GM23338 (cell line): ENCODE measurements at regions not wholly inside any gene's neighbourhood (a gene's known extent, or its start where the extent isn't known, plus 50 kb on each side); places are given as distances from the start of the nearest gene placed in this dataset.

ENCODE experiments used
- ATAC-seq: fragments of 200-7000 bp; cut with Tn5 transposase; 3 replicates; pipeline ENCODE4 v1.9.1; 2020
- DNase-seq: peaks from one replicate; pipeline ENCODE4 v3.0.0-alpha.2; 2015; ENCODE audit warnings: low spot score
- H2AFZ ChIP-seq: fragments of 200-600 bp; sonication (generic); 2 replicates; pipeline ENCODE4 v1.8.0; 2016; ENCODE audit warnings: antibody characterized with exemption, mild to moderate bottlenecking, moderate library complexity
- H3F3A ChIP-seq: fragments of 200-600 bp; sonication (generic); replicated peaks from 2 replicates; pipeline ENCODE4 v1.8.0; 2017; ENCODE audit warnings: antibody characterized with exemption, mixed run types, low read depth
- H3K27ac ChIP-seq: fragments of 200-600 bp; sonication (generic); 2 replicates; pipeline ENCODE4 v1.6.1; 2016; ENCODE audit warnings: low read depth
- H3K27me3 ChIP-seq: fragments of 200-600 bp; sonication (generic); 2 replicates; pipeline ENCODE4 v1.8.0; 2016; ENCODE audit warnings: mild to moderate bottlenecking, mixed run types, moderate library complexity; ENCODE audit not compliant: insufficient read depth
- H3K36me3 ChIP-seq: fragments of 200-600 bp; sonication (generic); 2 replicates; pipeline ENCODE4 v1.8.0; 2016; ENCODE audit warnings: mild to moderate bottlenecking; ENCODE audit not compliant: insufficient read depth
- H3K4me1 ChIP-seq: fragments of 200-600 bp; sonication (generic); 2 replicates; pipeline ENCODE4 v1.8.0; 2016; ENCODE audit warnings: mild to moderate bottlenecking, moderate library complexity; ENCODE audit not compliant: insufficient read depth
- H3K4me2 ChIP-seq: fragments of 200-600 bp; sonication (generic); 2 replicates; pipeline ENCODE4 v1.7.1; 2017; ENCODE audit warnings: mixed run types
- H3K4me3 ChIP-seq: fragments of 200-600 bp; sonication (generic); 2 replicates; pipeline ENCODE4 v1.6.1; 2016; ENCODE audit warnings: mixed run types
- H3K79me2 ChIP-seq: fragments of 200-600 bp; sonication (generic); replicated peaks from 2 replicates; pipeline ENCODE4 v1.8.0; 2017; ENCODE audit warnings: mild to moderate bottlenecking; ENCODE audit not compliant: insufficient read depth
- H3K9me2 ChIP-seq: fragments of 200-600 bp; sonication (generic); 2 replicates; pipeline ENCODE4 v1.8.0; 2017; ENCODE audit not compliant: insufficient read depth
- H4K20me1 ChIP-seq: fragments of 200-600 bp; sonication (generic); replicated peaks from 2 replicates; pipeline ENCODE4 v1.8.0; 2017; ENCODE audit warnings: mild to moderate bottlenecking; ENCODE audit not compliant: insufficient read depth
- H3K27ac Mint-ChIP-seq: 2 replicates; pipeline ENCODE4 v1.8.0; 2020; ENCODE audit warnings: inconsistent platforms, mild to moderate bottlenecking, moderate library complexity, mixed read lengths
- H3K27me3 Mint-ChIP-seq: 3 replicates; pipeline ENCODE4 v1.8.0; 2022; ENCODE audit warnings: low read depth, mild to moderate bottlenecking, moderate library complexity, mixed read lengths, inconsistent platforms; ENCODE audit not compliant: insufficient read depth, poor library complexity
- H3K36me3 Mint-ChIP-seq: 3 replicates; pipeline ENCODE4 v1.8.0; 2021; ENCODE audit warnings: low read depth, mild to moderate bottlenecking, inconsistent platforms, moderate library complexity, mixed read lengths
- H3K4me1 Mint-ChIP-seq: 3 replicates; pipeline ENCODE4 v1.8.0; 2020; ENCODE audit warnings: mild to moderate bottlenecking, inconsistent platforms, mixed read lengths
- H3K4me3 Mint-ChIP-seq: 3 replicates; pipeline ENCODE4 v1.8.0; 2021; ENCODE audit warnings: moderate library complexity, mild to moderate bottlenecking, inconsistent platforms, mixed read lengths
- H3K9me3 Mint-ChIP-seq: 3 replicates; pipeline ENCODE4 v1.8.0; 2020; ENCODE audit warnings: moderate library complexity, mild to moderate bottlenecking, inconsistent platforms, mixed read lengths
- CREB1 ChIP-seq: fragments of 250-450 bp; sonication (Bioruptor Pico); IDR thresholded peaks from 2 replicates; pipeline ENCODE4 v1.5.0; 2020; ENCODE audit warnings: low read depth, mild to moderate bottlenecking, moderate library complexity
- EZH2 ChIP-seq: fragments of 200-600 bp; sonication (generic); IDR thresholded peaks from one replicate; pipeline ENCODE4 v1.8.0; 2017; ENCODE audit warnings: antibody characterized with exemption, mild to moderate bottlenecking, low read depth; ENCODE audit not compliant: unreplicated experiment
- EZH2phosphoT487 ChIP-seq: fragments of 200-600 bp; sonication (generic); IDR thresholded peaks from one replicate; pipeline ENCODE4 v1.8.1; 2018; ENCODE audit warnings: antibody characterized with exemption; ENCODE audit not compliant: unreplicated experiment
- JUNB ChIP-seq: IDR thresholded peaks from one replicate; pipeline ENCODE4 v1.6.1; 2016; ENCODE audit warnings: antibody characterized with exemption; ENCODE audit not compliant: unreplicated experiment
- NANOG ChIP-seq: IDR thresholded peaks from 2 replicates; pipeline ENCODE4 v1.6.1; 2016; ENCODE audit warnings: antibody characterized with exemption, borderline replicate concordance
- POLR2AphosphoS5 ChIP-seq: IDR thresholded peaks from 2 replicates; pipeline ENCODE4 v1.6.1; 2016; ENCODE audit warnings: antibody characterized with exemption, low read depth
- STAT1 ChIP-seq: IDR thresholded peaks from one replicate; pipeline ENCODE4 v1.6.1; 2016; ENCODE audit warnings: antibody characterized with exemption; ENCODE audit not compliant: unreplicated experiment
- ZNF114 ChIP-seq: fragments of 250-450 bp; sonication (Bioruptor Pico); IDR thresholded peaks from 2 replicates; pipeline ENCODE4 v1.5.0; 2020; ENCODE audit warnings: mild to moderate bottlenecking, moderate library complexity
- ZNF331 ChIP-seq: fragments of 250-450 bp; sonication (Bioruptor Pico); IDR thresholded peaks from 2 replicates; pipeline ENCODE4 v1.5.0; 2020; ENCODE audit warnings: low read depth, mild to moderate bottlenecking, moderate library complexity
- TF ChIP-seq, protein P1 (sequence below): IDR thresholded peaks from 2 replicates; pipeline ENCODE4 v1.6.1; 2016; ENCODE audit warnings: antibody characterized with exemption
- TF ChIP-seq, protein P2 (sequence below): fragments of 250-450 bp; sonication (Bioruptor Pico); IDR thresholded peaks from 2 replicates; pipeline ENCODE4 v1.5.0; 2020; ENCODE audit warnings: mild to moderate bottlenecking, moderate library complexity
- TF ChIP-seq, protein P3 (sequence below): IDR thresholded peaks from one replicate; pipeline ENCODE4 v1.6.1; 2018; ENCODE audit warnings: antibody characterized with exemption; ENCODE audit not compliant: unreplicated experiment
- TF ChIP-seq, protein P4 (sequence below), 2 experiments: fragments of 200-600 bp in 1 of 2; sonication (generic) in 1 of 2; conservative IDR thresholded peaks; 2 replicates each; pipeline versions ENCODE4 v1.5.1 to v1.6.1; 2016 to 2017; ENCODE audit warnings: antibody characterized with exemption in 2 of 2, low read depth in 2 of 2, mild to moderate bottlenecking in 2 of 2, moderate library complexity in 1 of 2

DNA sequence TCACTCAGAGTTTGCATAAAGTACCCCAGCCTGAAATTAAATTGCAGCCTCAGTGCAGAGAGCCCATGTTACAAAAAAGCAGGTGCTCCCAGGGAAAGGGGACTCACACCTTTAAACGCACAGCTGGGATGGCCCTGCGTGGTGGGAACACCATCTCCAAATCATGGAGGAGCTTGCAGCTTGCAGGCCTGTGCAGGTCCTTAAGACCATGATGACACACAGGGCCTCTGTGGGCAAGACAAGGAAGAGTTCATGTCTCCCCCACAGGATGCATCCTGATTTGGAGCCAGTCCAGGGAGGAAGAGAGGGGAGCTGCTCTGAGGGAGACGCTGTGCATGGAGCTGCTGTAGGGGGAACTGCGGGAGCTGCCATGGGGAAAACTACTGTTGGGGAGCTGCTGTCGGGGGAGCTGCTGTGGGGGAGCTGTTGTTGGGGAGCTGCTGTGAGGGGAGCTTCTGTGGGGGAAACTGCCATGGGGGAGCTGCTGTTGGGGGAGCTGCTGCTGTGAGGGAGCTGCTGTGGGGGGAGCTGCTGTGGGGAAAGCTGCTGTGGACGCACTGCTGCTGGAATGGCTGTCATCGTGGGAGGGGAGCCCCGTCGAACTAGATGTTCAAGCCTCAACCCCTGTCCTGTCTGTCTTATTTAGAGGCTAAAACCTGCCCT lies 113.9 kb downstream of the MATN1 start:
- H3K4me1 ChIP-seq: no peaks in the 10 kb centered on the region
- ATAC-seq: no peak
- no peaks in the 10 kb centered on the region for H3F3A ChIP-seq
- H3K79me2 ChIP-seq: no peaks in the 10 kb centered on the region
- H3K4me3 ChIP-seq: no peak overlapping the region
- no peak overlapping the region for H3K4me3 Mint-ChIP-seq
- H3K36me3 ChIP-seq: no peaks in the 10 kb centered on the region
- H3K4me1 Mint-ChIP-seq: peaks cover 5% of the 10 kb centered on the region; the same call in 2 of the 3 replicates
- 0 out of 2 replicates have a peak, but pooled peaks cover 7% of the 10 kb centered on the region for H3K9me2 ChIP-seq
- no peaks in the 10 kb centered on the region for H4K20me1 ChIP-seq
- TF ChIP-seq, protein P1, sequence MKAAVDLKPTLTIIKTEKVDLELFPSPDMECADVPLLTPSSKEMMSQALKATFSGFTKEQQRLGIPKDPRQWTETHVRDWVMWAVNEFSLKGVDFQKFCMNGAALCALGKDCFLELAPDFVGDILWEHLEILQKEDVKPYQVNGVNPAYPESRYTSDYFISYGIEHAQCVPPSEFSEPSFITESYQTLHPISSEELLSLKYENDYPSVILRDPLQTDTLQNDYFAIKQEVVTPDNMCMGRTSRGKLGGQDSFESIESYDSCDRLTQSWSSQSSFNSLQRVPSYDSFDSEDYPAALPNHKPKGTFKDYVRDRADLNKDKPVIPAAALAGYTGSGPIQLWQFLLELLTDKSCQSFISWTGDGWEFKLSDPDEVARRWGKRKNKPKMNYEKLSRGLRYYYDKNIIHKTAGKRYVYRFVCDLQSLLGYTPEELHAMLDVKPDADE: no peak
- no peak for TF ChIP-seq POLR2AphosphoS5
- no peak for TF ChIP-seq CREB1
- no peak for TF ChIP-seq EZH2
- no peak for TF ChIP-seq NANOG
- TF ChIP-seq, protein P2, sequence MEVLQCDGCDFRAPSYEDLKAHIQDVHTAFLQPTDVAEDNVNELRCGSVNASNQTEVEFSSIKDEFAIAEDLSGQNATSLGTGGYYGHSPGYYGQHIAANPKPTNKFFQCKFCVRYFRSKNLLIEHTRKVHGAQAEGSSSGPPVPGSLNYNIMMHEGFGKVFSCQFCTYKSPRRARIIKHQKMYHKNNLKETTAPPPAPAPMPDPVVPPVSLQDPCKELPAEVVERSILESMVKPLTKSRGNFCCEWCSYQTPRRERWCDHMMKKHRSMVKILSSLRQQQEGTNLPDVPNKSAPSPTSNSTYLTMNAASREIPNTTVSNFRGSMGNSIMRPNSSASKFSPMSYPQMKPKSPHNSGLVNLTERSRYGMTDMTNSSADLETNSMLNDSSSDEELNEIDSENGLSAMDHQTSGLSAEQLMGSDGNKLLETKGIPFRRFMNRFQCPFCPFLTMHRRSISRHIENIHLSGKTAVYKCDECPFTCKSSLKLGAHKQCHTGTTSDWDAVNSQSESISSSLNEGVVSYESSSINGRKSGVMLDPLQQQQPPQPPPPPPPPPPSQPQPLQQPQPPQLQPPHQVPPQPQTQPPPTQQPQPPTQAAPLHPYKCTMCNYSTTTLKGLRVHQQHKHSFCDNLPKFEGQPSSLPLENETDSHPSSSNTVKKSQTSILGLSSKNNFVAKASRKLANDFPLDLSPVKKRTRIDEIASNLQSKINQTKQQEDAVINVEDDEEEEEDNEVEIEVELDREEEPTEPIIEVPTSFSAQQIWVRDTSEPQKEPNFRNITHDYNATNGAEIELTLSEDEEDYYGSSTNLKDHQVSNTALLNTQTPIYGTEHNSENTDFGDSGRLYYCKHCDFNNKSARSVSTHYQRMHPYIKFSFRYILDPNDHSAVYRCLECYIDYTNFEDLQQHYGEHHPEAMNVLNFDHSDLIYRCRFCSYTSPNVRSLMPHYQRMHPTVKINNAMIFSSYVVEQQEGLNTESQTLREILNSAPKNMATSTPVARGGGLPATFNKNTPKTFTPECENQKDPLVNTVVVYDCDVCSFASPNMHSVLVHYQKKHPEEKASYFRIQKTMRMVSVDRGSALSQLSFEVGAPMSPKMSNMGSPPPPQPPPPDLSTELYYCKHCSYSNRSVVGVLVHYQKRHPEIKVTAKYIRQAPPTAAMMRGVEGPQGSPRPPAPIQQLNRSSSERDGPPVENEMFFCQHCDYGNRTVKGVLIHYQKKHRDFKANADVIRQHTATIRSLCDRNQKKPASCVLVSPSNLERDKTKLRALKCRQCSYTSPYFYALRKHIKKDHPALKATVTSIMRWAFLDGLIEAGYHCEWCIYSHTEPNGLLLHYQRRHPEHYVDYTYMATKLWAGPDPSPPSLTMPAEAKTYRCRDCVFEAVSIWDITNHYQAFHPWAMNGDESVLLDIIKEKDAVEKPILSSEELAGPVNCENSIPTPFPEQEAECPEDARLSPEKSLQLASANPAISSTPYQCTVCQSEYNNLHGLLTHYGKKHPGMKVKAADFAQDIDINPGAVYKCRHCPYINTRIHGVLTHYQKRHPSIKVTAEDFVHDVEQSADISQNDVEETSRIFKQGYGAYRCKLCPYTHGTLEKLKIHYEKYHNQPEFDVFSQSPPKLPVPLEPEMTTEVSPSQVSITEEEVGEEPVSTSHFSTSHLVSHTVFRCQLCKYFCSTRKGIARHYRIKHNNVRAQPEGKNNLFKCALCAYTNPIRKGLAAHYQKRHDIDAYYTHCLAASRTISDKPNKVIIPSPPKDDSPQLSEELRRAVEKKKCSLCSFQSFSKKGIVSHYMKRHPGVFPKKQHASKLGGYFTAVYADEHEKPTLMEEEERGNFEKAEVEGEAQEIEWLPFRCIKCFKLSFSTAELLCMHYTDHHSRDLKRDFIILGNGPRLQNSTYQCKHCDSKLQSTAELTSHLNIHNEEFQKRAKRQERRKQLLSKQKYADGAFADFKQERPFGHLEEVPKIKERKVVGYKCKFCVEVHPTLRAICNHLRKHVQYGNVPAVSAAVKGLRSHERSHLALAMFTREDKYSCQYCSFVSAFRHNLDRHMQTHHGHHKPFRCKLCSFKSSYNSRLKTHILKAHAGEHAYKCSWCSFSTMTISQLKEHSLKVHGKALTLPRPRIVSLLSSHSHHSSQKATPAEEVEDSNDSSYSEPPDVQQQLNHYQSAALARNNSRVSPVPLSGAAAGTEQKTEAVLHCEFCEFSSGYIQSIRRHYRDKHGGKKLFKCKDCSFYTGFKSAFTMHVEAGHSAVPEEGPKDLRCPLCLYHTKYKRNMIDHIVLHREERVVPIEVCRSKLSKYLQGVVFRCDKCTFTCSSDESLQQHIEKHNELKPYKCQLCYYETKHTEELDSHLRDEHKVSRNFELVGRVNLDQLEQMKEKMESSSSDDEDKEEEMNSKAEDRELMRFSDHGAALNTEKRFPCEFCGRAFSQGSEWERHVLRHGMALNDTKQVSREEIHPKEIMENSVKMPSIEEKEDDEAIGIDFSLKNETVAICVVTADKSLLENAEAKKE: no peak
- TF ChIP-seq ZNF114: no peak
- no peak for TF ChIP-seq EZH2phosphoT487
- no peak for TF ChIP-seq STAT1
- TF ChIP-seq JUNB: no peak
- TF ChIP-seq, protein P3, sequence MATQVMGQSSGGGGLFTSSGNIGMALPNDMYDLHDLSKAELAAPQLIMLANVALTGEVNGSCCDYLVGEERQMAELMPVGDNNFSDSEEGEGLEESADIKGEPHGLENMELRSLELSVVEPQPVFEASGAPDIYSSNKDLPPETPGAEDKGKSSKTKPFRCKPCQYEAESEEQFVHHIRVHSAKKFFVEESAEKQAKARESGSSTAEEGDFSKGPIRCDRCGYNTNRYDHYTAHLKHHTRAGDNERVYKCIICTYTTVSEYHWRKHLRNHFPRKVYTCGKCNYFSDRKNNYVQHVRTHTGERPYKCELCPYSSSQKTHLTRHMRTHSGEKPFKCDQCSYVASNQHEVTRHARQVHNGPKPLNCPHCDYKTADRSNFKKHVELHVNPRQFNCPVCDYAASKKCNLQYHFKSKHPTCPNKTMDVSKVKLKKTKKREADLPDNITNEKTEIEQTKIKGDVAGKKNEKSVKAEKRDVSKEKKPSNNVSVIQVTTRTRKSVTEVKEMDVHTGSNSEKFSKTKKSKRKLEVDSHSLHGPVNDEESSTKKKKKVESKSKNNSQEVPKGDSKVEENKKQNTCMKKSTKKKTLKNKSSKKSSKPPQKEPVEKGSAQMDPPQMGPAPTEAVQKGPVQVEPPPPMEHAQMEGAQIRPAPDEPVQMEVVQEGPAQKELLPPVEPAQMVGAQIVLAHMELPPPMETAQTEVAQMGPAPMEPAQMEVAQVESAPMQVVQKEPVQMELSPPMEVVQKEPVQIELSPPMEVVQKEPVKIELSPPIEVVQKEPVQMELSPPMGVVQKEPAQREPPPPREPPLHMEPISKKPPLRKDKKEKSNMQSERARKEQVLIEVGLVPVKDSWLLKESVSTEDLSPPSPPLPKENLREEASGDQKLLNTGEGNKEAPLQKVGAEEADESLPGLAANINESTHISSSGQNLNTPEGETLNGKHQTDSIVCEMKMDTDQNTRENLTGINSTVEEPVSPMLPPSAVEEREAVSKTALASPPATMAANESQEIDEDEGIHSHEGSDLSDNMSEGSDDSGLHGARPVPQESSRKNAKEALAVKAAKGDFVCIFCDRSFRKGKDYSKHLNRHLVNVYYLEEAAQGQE: no peak
- TF ChIP-seq ZNF331: no peak
- TF ChIP-seq, protein P4, sequence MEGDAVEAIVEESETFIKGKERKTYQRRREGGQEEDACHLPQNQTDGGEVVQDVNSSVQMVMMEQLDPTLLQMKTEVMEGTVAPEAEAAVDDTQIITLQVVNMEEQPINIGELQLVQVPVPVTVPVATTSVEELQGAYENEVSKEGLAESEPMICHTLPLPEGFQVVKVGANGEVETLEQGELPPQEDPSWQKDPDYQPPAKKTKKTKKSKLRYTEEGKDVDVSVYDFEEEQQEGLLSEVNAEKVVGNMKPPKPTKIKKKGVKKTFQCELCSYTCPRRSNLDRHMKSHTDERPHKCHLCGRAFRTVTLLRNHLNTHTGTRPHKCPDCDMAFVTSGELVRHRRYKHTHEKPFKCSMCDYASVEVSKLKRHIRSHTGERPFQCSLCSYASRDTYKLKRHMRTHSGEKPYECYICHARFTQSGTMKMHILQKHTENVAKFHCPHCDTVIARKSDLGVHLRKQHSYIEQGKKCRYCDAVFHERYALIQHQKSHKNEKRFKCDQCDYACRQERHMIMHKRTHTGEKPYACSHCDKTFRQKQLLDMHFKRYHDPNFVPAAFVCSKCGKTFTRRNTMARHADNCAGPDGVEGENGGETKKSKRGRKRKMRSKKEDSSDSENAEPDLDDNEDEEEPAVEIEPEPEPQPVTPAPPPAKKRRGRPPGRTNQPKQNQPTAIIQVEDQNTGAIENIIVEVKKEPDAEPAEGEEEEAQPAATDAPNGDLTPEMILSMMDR (conservative IDR thresholded peaks at IDR 0.05; ENCODE audit: low read depth in 2 of 2): no peak
- H2AFZ ChIP-seq: no peak overlapping the region
- no peak for DNase-seq
- H3K27ac ChIP-seq: no peak overlapping the region
- no peaks in the 10 kb centered on the region for H3K36me3 Mint-ChIP-seq
- peaks cover 3% of the 10 kb centered on the region for H3K27me3 Mint-ChIP-seq
- H3K27me3 ChIP-seq: no peaks in the 10 kb centered on the region
- H3K9me3 Mint-ChIP-seq: no peaks in the 10 kb centered on the region; the same call in 1 of the 3 replicates
- H3K27ac Mint-ChIP-seq: no peak overlapping the region
- no peak overlapping the region for H3K4me2 ChIP-seq
